ENCODE measurements at regions not wholly inside any gene's neighbourhood (a gene's known extent, or its start where the extent isn't known, plus 50 kb on each side); places are given as distances from the start of the nearest gene placed in this dataset.

DNA sequence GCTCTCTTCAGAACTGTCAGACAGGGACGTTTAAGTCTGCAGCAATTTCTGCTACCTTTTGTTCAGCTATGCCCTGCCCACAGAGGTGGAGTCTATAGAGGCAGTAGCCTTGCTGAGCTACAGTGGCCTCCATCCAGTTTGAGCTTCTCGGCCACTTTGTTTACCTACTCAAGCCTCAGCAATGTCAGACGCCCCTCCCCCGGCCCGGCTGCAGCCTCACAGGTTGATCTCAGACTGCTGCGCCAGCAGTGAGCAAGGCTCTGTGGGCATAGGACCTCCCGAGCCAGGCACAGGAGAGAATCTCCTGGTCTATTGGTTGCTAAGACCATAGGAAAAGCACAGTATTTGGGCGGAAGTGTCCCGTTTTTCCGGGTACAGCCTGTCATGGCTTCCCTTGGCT lies 89.9 kb upstream of the PDC start:
- no peak for DNase-seq

DNA sequence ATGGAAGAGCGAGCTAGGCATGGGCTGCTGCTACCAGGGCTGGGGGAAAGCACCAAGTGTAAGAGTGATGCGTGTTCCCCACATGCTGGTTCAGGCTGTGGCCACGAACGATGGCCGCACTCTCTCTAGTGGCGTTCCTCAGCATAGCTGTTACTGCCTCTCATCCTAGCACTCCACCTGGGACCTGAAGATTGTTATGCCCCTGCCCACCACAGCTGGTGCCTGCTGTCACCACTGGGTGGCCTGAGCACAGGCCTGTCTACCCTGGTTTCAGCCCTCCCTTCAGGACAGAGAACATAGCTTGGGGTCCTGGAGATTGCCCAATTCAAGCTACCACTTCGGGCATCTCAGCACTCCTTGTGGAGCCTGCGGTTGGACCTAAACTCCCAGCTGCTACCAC lies 80.1 kb upstream of the PDC start:
- no peak for DNase-seq

DNA sequence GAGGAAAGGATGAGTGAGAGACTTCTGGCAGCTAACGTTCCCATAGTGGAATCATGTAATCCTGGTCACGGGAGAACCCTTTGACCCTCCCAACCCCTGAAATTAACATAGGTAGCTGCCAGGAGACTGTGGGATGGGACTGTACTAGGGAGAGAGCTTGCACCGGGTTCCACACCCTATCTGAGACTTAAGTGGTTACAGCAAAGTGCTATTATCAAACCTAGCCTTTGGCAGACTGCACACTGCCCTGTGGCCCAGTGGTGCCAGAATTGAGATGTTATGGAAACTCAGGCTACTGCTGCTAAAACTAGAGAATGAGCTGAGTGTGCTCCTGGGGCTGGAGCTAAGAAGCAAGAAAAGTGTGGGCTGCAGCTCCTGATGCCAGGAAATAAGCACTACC lies 79.6 kb upstream of the PDC start:
- DNase-seq = no peak

DNA sequence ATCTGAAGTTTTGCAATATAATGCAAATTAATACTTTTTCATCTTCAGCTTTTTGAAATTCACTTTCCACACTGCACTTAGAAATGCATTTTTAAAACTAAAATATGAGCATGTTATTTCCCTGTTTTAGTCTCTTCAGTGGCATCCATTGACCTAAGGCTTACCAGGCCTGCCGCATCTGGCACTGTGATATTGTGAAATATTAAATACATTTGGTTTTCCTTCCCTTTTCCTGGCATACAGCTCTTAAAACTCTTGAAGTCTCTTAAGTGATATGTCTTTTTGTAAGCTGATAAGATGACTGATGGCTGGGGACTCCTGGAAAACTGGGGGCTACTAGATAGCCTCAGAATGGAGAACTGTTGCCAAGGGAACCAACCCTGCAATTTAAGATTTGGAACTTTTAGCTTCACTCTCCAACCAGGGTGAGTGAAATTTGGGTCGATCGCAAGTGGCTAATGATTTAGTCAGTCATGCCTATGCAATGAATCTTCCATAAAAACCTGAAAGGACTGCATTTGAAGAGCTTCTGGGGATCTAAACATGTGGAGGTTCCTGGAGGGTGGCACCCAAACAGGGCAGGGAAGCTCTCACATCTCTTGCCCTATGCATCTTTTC lies 75.5 kb upstream of the PDC start:
- no peak for DNase-seq

DNA sequence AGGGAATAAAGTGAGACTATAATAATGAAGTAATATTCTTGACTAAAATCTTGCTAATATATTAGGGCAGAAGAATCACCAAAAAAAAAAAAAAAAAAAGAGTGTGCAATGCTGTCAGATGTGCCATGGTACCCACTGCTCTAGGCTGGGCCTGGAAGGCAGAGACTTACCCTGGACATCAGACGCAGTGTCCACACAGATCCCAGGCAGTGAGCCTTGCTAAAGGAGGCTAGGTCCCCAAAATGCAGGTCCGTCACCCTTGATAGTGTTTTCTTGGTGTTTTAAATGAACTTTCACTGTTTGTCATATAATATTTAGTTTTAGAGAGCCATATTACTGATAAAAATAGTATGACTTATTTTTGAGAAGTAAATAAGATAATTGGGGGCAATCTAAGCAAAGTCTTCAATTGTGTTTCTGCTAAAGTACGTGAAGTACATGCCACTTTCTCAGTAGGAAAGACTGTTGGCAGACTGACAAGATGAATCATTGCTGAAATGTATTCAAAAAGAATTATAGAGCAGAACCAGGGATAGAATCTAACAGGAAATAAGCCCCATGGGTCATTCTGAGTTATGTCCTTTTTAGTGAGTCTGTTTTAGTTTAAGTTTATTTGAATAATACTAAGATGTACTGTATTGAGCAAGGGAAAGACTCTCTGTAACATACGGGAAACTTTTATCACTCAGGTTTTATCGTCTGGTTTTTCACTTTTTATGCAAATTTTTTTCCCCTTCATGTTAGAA lies 74.6 kb upstream of the PDC start:
- DNase-seq = no peak

DNA sequence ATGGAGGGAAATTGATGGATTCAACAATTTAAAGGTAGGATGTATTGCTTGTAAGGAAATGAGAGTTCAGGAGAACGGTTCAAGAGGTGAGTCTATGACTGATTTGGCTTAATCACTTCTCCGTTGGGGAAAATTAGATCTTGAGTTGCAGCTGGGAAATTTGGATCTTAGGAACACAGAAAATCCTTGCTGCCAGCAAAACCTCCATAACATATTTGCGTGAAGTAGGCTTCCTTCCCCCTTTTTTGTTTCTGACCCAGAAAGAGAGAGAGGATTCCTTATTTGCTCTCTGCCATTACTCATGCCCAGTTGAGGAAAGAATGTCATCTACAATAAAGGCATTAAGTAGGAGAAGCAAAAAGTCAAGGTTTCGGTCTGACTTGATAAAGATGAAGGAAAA lies 73.5 kb upstream of the PDC start:
- DNase-seq = no peak

DNA sequence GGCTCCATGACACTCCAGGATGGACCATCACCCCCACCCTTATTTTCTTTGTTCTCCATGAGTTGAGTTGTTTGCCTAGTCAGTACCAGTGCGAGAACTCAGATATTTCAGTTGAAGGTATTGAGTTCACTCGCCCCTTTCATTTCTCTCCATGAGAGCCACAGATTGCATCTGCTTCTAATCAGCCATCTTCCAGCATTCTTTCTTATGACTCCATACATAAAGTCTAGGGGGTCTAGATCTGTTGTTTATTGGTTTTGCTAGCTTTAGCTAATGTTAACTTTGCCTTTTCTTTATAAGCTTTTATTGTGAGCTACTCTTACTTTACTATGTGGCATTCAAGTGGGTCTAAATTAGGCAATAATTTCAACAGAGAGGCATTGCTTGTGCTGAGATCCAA lies 71.6 kb upstream of the PDC start:
- no peak for DNase-seq

DNA sequence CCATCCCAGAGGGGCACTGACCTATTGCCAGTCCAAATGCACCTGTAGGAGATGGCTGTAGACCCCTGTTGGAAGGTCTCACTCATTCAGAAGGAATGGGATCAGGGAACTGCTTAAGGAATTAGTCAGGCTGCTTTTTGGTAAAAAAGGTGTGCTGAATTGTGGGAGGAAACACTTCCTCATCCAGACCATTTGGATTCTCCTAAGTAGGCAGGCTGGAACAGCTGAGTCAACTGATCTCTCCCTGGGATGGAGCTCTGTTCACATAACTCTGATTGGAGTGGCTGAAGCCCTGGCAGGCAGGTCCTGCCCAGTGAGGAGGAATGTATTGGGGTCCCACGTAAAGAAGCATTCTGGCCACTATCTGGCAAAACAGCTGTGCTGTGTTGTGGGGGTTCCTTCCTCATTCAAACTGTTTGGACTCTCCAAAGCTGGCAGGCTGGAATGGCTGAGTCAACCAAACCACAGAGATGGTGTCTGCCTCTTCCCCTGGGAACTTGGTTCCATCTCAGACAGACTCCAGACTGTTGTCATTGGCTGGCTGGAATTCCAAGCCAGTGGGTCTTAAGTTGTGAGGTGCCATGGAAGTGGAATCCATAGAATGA lies 70.7 kb upstream of the PDC start:
- no peak for DNase-seq

DNA sequence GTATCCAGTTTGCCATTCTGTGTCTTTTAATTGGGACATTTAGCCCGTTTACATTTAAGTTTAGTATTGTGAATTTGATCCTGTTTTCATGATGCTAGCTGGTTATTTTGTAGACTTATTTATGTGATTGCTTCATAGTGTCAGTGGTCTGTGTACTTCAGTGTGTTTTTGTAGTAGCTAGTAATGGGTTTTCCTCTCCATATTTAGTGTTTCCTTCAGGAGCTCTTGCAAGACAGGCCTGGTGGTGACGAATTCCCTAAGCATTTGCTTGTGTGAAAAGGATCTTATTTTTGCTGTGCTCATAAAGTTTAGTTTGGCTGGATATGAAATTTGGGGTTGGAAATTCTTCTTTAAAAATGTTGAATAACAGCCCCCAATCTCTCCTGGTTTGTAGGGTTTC lies 69.2 kb upstream of the PDC start:
- DNase-seq = no peak

DNA sequence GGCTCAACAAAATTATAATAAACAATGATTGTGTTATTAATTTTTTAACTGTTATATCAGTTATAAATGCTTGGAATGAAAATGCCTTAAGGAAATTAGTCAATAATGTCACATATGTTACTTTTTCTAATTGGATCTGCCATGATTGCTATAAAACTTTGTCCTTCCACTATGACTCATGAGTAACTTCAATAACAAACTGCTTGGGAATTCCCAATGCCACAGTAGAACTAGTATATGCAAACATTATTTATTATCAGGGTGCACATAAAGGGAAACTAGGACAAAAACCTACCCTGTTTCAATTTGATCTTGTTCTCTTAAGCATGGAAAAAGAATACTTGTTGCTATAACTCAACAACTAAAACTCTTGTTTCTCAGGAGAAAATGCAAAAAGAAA lies 59.1 kb upstream of the PDC start:
- DNase-seq = no peak

DNA sequence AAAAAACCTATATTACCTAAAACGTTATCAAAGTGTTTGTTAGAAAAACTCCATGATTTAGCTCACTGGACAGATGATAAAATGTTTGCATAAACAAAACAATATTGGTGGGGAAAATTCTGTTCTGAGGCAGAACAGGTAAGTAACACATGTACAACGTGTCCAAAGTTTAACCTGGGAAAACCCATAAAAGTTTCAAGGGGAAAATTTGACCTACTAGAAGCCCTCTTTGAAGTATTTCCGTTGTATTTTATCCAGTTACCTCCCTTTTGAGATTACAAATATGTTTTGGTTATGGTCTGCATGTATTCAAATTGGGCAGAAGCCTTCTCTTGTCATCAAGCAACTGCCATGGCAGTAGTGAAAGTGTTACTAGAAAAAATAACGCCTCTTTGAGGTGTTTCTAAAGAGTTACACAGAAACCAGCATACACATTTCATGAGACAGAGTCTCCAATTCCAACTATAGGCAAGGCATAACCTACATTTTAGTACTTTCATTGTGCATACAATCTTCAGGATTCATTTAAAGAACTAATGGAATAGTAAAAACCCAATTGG lies 58.0 kb upstream of the PDC start:
- no peak for DNase-seq

DNA sequence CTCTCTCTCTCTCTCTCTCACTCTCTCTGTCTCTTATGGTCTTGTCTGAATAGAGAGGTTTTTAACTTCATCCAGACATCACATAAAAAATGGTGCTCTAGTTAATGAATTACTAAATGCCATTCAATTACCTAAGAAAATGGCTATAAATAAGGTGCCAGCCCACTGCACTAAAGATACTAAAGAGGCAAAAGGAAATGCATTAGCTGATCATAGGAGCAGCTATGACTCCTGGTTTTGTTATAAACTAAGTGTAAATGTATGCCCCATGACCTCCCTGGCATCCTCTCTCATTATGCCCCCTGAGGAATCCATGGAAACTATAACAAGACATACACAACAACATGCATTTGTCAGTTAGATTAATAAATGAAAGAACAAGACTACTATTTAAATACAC lies 57.5 kb upstream of the PDC start:
- no peak for DNase-seq

DNA sequence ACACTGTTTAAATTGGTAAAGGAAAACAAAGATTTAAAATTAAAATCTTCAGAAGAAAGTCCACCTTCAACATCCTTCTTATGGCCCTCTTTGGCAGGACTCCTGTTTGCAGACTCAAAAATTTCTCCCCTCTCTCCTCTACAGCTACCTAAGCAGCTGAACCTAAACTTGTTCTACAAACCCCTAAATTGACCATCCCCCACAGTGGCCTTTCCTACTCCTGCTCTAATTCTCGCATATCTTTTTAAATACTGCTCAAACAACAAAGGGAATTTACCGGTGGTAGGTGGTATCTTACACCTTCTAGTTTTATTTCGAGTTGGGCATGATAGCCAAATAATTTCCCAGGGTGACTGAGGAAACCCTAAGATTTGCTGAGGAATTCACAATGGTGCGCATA lies 53.5 kb upstream of the PDC start:
- DNase-seq = no peak

DNA sequence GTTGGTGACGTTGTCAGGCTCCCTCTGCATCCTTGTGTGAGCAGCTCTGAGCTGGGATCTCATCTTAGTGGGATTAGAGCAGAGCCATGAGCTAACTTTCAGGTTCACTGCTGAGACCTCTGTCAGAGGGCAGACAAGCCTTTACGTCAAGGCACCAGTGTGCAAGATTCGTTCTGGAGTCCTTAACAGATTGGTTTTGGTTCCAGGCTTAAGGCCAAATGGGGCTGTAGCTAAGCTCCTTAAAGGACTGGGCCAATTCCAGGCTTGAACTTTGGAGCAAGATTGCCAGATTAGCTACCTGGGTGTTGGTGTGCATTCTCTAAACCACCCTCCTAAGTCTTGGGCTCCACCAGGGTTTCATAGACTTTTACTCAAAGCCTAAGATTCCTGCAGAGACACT lies 52.6 kb upstream of the PDC start:
- no peak for DNase-seq

DNA sequence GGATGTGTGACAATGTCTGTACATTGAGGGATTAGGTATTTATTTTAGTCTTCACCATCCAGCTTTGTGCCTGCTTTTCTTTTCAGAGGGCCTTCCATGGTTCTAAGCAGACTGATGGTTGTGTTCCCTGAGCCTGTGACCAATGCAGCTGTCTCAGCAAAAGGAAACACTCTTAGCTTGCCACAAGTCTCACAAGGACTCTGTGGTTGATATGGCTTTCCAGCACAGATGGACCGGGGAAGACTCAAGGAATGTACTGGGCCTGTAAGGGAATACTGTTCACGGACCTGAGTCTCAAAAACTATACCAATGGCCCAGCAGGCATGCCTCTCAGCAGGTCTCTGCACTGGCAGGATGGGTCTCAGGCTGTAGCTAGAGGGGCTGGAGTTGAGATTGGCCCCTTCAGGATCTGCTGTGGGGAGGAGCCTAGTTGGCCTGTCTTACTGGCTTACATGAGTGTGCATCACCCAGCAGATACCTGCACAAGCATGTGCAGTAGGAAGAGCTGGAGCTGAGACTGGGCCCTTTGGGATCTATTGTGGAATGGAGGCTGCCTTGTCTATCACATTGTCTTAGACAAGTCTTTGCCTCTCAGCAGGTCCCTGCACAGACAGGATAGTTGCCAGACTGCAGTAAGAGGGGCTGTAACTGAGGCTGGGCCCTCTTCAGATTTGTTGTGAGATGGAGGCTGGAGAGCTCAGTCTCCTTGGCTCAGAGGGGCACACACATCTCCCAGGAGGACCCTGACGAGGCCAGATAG lies 52.0 kb upstream of the PDC start:
- DNase-seq = no peak

DNA sequence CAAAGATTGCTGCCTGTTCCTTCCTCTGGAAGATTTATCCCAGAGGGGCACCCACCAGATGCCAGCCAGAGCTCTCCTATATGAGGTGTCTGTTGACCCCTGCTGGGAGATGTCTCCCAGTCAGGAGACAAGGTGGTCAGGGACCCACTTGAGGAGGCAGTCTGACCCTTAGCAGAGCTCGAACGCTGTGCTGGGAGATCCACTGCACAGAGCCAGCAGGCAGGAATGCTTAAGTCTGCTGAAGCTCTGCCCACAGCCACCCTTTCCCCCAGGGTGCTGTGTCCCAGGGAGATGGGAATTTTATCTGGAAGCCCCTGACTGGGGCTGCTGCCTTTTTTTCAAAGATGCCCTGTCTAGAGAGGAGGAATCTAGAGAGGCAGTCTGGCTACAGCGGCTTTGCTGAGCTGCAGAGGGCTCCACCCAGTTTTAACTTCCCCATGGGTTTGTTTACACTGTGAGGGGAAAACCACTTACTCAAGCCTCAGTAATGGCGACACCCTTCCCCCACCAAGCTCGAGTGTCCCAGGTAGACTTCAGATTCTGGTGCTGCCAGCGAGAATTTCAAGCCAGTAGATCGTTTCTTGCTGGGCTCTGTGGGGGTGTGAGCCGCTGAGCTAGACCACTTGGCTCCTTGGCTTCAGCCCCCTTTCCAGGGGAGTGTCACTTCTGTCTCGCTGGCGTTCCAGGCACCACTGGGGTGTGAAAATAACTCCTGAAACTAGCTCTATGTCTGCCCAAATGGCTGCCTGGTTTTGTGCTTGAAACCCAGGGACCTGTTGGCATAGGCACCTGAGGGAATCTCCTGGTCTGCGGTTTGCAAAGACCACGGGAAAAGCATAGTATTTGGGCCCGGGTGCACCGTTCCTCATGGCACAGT lies 51.1 kb upstream of the PDC start:
- no peak for DNase-seq
